Smooth muscle cell (in vitro differentiated cells): ENCODE measurements at regions not wholly inside any gene's neighbourhood (a gene's known extent, or its start where the extent isn't known, plus 50 kb on each side); places are given as distances from the start of the nearest gene placed in this dataset.

ENCODE experiments used
- DNase-seq: peaks from one replicate; lab custom pipeline; 2025; ENCODE audit not compliant: unreplicated experiment; lab: John Stamatoyannopoulos, UW
- H2AFZ ChIP-seq: fragments of 200-600 bp; sonication (generic); 2 replicates; pipeline ENCODE4 v1.6.0; 2016; ENCODE audit warnings: antibody characterized with exemption, low read depth, mild to moderate bottlenecking
- H3F3A ChIP-seq: fragments of 200-600 bp; sonication (generic); 2 replicates; pipeline ENCODE4 v1.6.0; 2017; ENCODE audit warnings: antibody characterized with exemption, low read depth
- H3K27ac ChIP-seq: fragments of 200-600 bp; sonication (generic); 2 replicates; pipeline ENCODE4 v1.5.1; 2016; ENCODE audit warnings: low read depth, mild to moderate bottlenecking
- H3K27me3 ChIP-seq: fragments of 200-600 bp; sonication (generic); 2 replicates; pipeline ENCODE4 v1.6.1; 2016; ENCODE audit warnings: low read depth, mild to moderate bottlenecking
- H3K36me3 ChIP-seq: fragments of 200-600 bp; sonication (generic); 2 replicates; pipeline ENCODE4 v1.5.1; 2016; ENCODE audit warnings: low read depth
- H3K4me1 ChIP-seq: fragments of 200-600 bp; sonication (generic); 2 replicates; pipeline ENCODE4 v1.5.1; 2016; ENCODE audit warnings: low read depth
- H3K4me2 ChIP-seq: fragments of 200-600 bp; sonication (generic); 2 replicates; pipeline ENCODE4 v1.6.0; 2016; ENCODE audit warnings: mild to moderate bottlenecking
- H3K4me3 ChIP-seq: fragments of 200-600 bp; sonication (generic); 2 replicates; pipeline ENCODE4 v1.5.1; 2016; ENCODE audit warnings: mild to moderate bottlenecking
- H3K79me2 ChIP-seq: fragments of 200-600 bp; sonication (generic); 2 replicates; pipeline ENCODE4 v1.6.0; 2016; ENCODE audit warnings: low read depth, mild to moderate bottlenecking
- H3K9ac ChIP-seq: fragments of 200-600 bp; sonication (generic); 2 replicates; pipeline ENCODE4 v1.6.0; 2016; ENCODE audit warnings: low read depth
- H3K9me3 ChIP-seq: fragments of 200-600 bp; sonication (generic); replicated peaks from 2 replicates; pipeline ENCODE4 v1.5.1; 2016; ENCODE audit warnings: low read depth
- H4K20me1 ChIP-seq: fragments of 200-600 bp; sonication (generic); 2 replicates; pipeline ENCODE4 v1.6.0; 2016; ENCODE audit warnings: low read depth
- CTCF ChIP-seq: fragments of 200-600 bp; sonication (generic); IDR thresholded peaks from 2 replicates; pipeline ENCODE4 v1.5.1; 2017; ENCODE audit warnings: borderline replicate concordance, mild to moderate bottlenecking, antibody characterized with exemption; ENCODE audit not compliant: insufficient read depth, poor library complexity, severe bottlenecking
- WGBS: methylation state at CpG from one replicate; pipeline ENCODE4 v1.1.7; 2016; ENCODE audit warnings: low lambda C conversion rate; 5-methylcytosine and 5-hydroxymethylcytosine counted together

DNA sequence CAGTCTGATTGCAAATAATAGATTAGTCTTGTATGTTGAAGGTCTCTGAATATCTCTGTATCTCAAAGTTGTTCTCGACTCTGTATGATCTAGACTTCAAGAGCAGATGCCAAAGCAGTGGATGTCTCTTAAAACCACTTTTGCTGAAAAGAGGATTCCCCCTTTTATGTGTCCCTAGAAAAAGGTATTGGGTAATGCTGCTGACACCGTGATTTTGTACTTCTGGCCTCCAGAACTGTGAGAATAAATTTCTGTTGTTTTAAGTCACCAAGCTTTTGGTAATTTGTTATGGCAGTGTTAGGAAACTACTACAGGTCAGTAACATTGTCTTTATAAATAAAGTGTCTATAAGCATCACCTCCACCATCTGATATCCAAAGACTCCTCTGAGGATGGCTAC lies 85.3 kb upstream of the PIK3R1 start:
- no peaks in the 10 kb centered on the region for H3K9me3 ChIP-seq
- no peak overlapping the region for H3K4me2 ChIP-seq
- no peaks in the 10 kb centered on the region for H4K20me1 ChIP-seq
- DNase-seq, result no peak
- H3K4me3 ChIP-seq, result no peak overlapping the region
- no peak overlapping the region for H2AFZ ChIP-seq
- H3K79me2 ChIP-seq, result no peaks in the 10 kb centered on the region
- no peak for TF ChIP-seq CTCF
- no peaks in the 10 kb centered on the region for H3F3A ChIP-seq
- whole genome bisulfite sequencing, result 87% methylated on average over 2 of the region's 2 CpGs
- H3K27ac ChIP-seq, result no peak overlapping the region
- H3K9ac ChIP-seq, result no peak overlapping the region
- H3K27me3 ChIP-seq, result no peaks in the 10 kb centered on the region
- no peaks in the 10 kb centered on the region for H3K4me1 ChIP-seq
- no peaks in the 10 kb centered on the region for H3K36me3 ChIP-seq

- H3K4me3 ChIP-seq, result no peak overlapping the region
- DNase-seq, result no peak
- no peaks in the 10 kb centered on the region for H3K27me3 ChIP-seq
- no peaks in the 10 kb centered on the region for H3K4me1 ChIP-seq
- H3K4me2 ChIP-seq, result no peak overlapping the region
- TF ChIP-seq CTCF, result no peak
- no peaks in the 10 kb centered on the region for H3K9me3 ChIP-seq
- 68% methylated on average over 4 of the region's 4 CpGs for WGBS
- no peak overlapping the region for H3K27ac ChIP-seq
- H3K9ac ChIP-seq, result no peak overlapping the region
- no peak overlapping the region for H2AFZ ChIP-seq
- H3F3A ChIP-seq, result no peaks in the 10 kb centered on the region
- no peaks in the 10 kb centered on the region for H3K36me3 ChIP-seq
- no peaks in the 10 kb centered on the region for H3K79me2 ChIP-seq
- no peaks in the 10 kb centered on the region for H4K20me1 ChIP-seq
Observed at GRCh38 chr5:68129364-68129763, 86.2 kb upstream of the PIK3R1 start.

- no peaks in the 10 kb centered on the region for H3K4me1 ChIP-seq
- no peaks in the 10 kb centered on the region for H3K36me3 ChIP-seq
- no peak overlapping the region for H3K9ac ChIP-seq
- H3K79me2 ChIP-seq, result no peaks in the 10 kb centered on the region
- 75% methylated on average over 2 of the region's 2 CpGs for WGBS
- no peak overlapping the region for H3K4me3 ChIP-seq
- H2AFZ ChIP-seq, result no peak overlapping the region
- no peaks in the 10 kb centered on the region for H3F3A ChIP-seq
- no peak overlapping the region for H3K27ac ChIP-seq
- no peaks in the 10 kb centered on the region for H3K9me3 ChIP-seq
- DNase-seq, result no peak
- TF ChIP-seq CTCF, result no peak
- H3K4me2 ChIP-seq, result no peak overlapping the region
- H4K20me1 ChIP-seq, result no peaks in the 10 kb centered on the region
- H3K27me3 ChIP-seq, result no peaks in the 10 kb centered on the region
Observed at GRCh38 chr5:68126886-68127285, 88.7 kb upstream of the PIK3R1 start.

GRCh38 chr5:68122439-68123328 lies 92.9 kb upstream of the PIK3R1 start:
- H3K4me2 ChIP-seq, result no peak overlapping the region
- no peak overlapping the region for H3K4me3 ChIP-seq
- no peak for TF ChIP-seq CTCF
- no peaks in the 10 kb centered on the region for H3F3A ChIP-seq
- no peaks in the 10 kb centered on the region for H3K9me3 ChIP-seq
- 82% methylated on average over 7 of the region's 7 CpGs for WGBS
- no peaks in the 10 kb centered on the region for H3K79me2 ChIP-seq
- no peak overlapping the region for H3K27ac ChIP-seq
- H3K36me3 ChIP-seq, result no peaks in the 10 kb centered on the region
- DNase-seq, result no peak
- H2AFZ ChIP-seq, result no peak overlapping the region
- H3K9ac ChIP-seq, result no peak overlapping the region
- no peaks in the 10 kb centered on the region for H4K20me1 ChIP-seq
- no peaks in the 10 kb centered on the region for H3K4me1 ChIP-seq
- H3K27me3 ChIP-seq, result no peaks in the 10 kb centered on the region
